Stomach (tissue), 8 donors: ENCODE measurements at regions not wholly inside any gene's neighbourhood (a gene's known extent, or its start where the extent isn't known, plus 50 kb on each side); places are given as distances from the start of the nearest gene placed in this dataset.

Experiments
- DNase-seq, 2 donors: peaks; one replicate each; pipeline versions ENCODE4 v3.0.0 to v3.0.0-alpha.2; 2013 to 2019
- H3K27ac ChIP-seq, 5 donors: fragments of 200-600 bp in 4 of 5; sonication (generic) in 4 of 5; one replicate each; pipeline ENCODE4 v1.5.1; 2013 to 2019; ENCODE audit warnings: mild to moderate bottlenecking in 1 of 5, moderate library complexity in 1 of 5
- H3K27me3 ChIP-seq, 3 donors: fragments of 200-600 bp; sonication (generic); one replicate each; pipeline ENCODE4 v1.5.1; 2017 to 2019; ENCODE audit warnings: mixed run types in 1 of 3
- H3K36me3 ChIP-seq, 4 donors: fragments of 200-600 bp; sonication (generic); 1 replicate in 3 of 4; 2 replicates in 1 of 4; pipeline ENCODE4 v1.5.1; 2016 to 2019
- H3K4me1 ChIP-seq, 4 donors: fragments of 200-600 bp; sonication (generic); one replicate each; pipeline ENCODE4 v1.5.1; 2016 to 2019
- H3K4me3 ChIP-seq, 4 donors: fragments of 200-600 bp; sonication (generic) in 3 of 4; one replicate each; pipeline ENCODE4 v1.5.1; 2016 to 2019; ENCODE audit warnings: mild to moderate bottlenecking in 1 of 4
- H3K9me3 ChIP-seq, 4 donors: fragments of 200-600 bp; sonication (generic); one replicate each; pipeline ENCODE4 v1.5.1; 2016 to 2019
- EP300 ChIP-seq: sonication (generic); formaldehyde crosslinking; IDR thresholded peaks from one replicate; pipeline ENCODE4 v1.6.1; 2017; ENCODE audit warnings: antibody characterized with exemption
- POLR2A ChIP-seq, 4 donors: fragments of 450-650 bp; IDR thresholded peaks; one replicate each; pipeline ENCODE4 v1.6.1; 2016; ENCODE audit warnings: antibody characterized with exemption in 4 of 4, control low read depth in 2 of 4, mild to moderate bottlenecking in 1 of 4, moderate library complexity in 1 of 4
- POLR2AphosphoS5 ChIP-seq, 3 donors: sonication (generic); formaldehyde crosslinking; IDR thresholded peaks; one replicate each; pipeline ENCODE4 v1.6.1; 2016; ENCODE audit warnings: antibody characterized with exemption in 3 of 3
- WGBS, 5 donors: extraction: QIAGEN DNeasy Blood & Tissue Kit in 3 of 5; methylation state at CpG; one replicate each; pipeline versions ENCODE4 v1.1.5 to v1.1.7; 2013 to 2018; 5-methylcytosine and 5-hydroxymethylcytosine counted together
- intact Hi-C: fragments of 100-400 bp; cut with DNase I; formaldehyde crosslinking; loops from one replicate; pipeline ENCODE4 v1.15.1; 2023; ENCODE audit warnings: low total_unique reads
- TF ChIP-seq, protein P1 (sequence below), 7 experiments: fragments of 450-650 bp in 4 of 7; fragments of 200-600 bp in 3 of 7; sonication (generic) in 3 of 7; IDR thresholded peaks; one replicate each; pipeline ENCODE4 v1.5.1; 2016 to 2019; ENCODE audit warnings: antibody characterized with exemption in 7 of 7, control low read depth in 2 of 7, mild to moderate bottlenecking in 1 of 7
- donor health status: healthy with polysubstance abuse.
- donor health status: Bipolar disorder and iron deficiency.
- donor health status: healthy.

DNA sequence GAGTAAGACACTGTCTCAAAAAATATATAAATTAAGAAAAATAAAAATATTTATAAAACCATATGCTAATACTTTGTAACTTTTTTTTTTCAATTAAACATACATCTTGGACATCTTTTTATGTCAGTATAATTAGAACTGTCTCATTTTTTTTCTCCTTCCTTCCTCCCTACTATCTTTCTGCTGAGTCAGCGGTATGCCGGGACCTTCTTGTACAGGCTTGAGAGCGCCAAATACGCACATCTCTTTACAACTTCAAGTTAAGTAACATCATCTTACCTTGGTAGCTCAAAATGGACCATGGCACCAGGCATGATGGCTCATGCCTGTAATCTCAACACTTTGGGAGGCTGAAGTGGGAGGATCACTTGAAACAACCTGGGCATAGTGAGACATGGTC lies 153.4 kb downstream of the FAM161A start:
- no peak overlapping the region for H3K4me3 ChIP-seq
- no peaks in the 10 kb centered on the region for H3K36me3 ChIP-seq
- TF ChIP-seq POLR2A (IDR thresholded peaks at IDR 0.05): no peak
- no peak for TF ChIP-seq POLR2AphosphoS5 (IDR thresholded peaks at IDR 0.05)
- no peak for TF ChIP-seq EP300
- TF ChIP-seq, protein P1, sequence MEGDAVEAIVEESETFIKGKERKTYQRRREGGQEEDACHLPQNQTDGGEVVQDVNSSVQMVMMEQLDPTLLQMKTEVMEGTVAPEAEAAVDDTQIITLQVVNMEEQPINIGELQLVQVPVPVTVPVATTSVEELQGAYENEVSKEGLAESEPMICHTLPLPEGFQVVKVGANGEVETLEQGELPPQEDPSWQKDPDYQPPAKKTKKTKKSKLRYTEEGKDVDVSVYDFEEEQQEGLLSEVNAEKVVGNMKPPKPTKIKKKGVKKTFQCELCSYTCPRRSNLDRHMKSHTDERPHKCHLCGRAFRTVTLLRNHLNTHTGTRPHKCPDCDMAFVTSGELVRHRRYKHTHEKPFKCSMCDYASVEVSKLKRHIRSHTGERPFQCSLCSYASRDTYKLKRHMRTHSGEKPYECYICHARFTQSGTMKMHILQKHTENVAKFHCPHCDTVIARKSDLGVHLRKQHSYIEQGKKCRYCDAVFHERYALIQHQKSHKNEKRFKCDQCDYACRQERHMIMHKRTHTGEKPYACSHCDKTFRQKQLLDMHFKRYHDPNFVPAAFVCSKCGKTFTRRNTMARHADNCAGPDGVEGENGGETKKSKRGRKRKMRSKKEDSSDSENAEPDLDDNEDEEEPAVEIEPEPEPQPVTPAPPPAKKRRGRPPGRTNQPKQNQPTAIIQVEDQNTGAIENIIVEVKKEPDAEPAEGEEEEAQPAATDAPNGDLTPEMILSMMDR (IDR thresholded peaks at IDR 0.05): no peak
- intact Hi-C loops: no loop called here
- WGBS, 5 donors: 69 to 86% (median 80%) methylated on average over 4 of the region's 4 CpGs
- H3K27me3 ChIP-seq: no peaks in the 10 kb centered on the region
- peaks cover 0 to 1% (median under 1%) of the 10 kb centered on the region in 4 donors for H3K4me1 ChIP-seq
- no peak for DNase-seq
- no peaks in the 10 kb centered on the region for H3K9me3 ChIP-seq
- H3K27ac ChIP-seq: no peak overlapping the region

DNA sequence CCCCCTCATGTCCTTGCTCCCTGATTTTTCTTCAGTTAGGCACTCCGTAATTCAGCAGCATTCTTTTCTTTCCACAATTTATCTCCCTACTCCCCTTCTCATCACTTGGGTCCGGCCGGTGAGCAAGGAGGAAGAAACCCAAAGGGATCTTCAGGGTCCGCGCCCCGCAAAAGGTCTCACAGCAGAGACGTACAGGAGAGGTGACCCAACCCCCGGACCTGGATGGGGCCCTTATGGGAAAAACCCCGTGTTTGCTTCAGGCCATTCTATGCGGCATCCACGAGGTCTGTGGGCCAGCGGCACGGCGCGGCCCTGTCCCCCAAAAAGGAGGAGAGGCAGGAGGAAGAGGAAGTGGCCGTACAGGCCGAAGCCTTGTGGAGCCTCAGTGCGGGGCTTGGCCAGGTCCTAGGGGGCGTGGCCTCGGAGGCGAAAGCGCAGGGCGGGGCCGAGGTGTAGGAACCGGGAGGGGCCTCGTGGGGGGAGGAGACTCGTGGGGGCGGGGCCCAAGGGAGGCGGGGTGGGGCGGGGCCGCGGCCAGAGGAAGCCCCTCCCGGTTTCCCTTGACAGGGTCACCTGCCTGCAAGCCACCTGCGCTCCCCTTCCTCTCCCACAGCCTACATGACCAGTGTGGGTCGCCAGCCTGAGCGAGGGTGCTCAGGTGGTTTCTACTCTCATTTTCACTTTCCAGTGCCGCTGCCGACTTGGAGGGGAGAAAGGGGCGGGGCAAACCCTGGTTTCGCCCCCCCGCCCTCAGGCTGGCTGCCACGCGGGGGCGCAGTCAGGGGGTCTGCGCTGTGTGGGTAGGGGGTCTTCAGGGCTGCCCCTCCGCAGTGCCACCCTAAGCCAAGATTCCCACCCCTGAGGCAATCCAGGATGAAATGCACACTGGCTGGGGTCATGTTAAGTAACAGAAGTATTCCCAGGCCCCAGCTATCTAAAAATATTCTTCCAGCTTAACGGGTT lies 156.4 kb upstream of the XPO1 start:
- Histone ChIP-seq H3K4me3 (peak overlapping the region; percentile 73 to 89 (median 82)), H3K27ac (peak overlapping the region; percentile 79 to 89 (median 87)), H3K4me1 (peaks cover 8 to 15% (median 13%) of the 10 kb centered on the region in 4 donors), H3K36me3 (no peaks in the 10 kb centered on the region), H3K9me3 (no peaks in the 10 kb centered on the region), H3K27me3 (no peaks in the 10 kb centered on the region)
- WGBS, 5 donors: 4 to 9% (median 6%) methylated on average over 32 to 47 of the region's 47 CpGs
- peak; percentile 97 for DNase-seq
- intact Hi-C loops: no loop called here
- TF ChIP-seq POLR2A (IDR thresholded peaks at IDR 0.05) (peak in 1 of 4 donors; percentile 68), EP300 (no peak), POLR2AphosphoS5 (IDR thresholded peaks at IDR 0.05) (peak; percentile 48 to 92 (median 90))
- TF ChIP-seq, protein P1 (IDR thresholded peaks at IDR 0.05): peak in 2 of 7 experiments; percentile 28 to 58

DNA sequence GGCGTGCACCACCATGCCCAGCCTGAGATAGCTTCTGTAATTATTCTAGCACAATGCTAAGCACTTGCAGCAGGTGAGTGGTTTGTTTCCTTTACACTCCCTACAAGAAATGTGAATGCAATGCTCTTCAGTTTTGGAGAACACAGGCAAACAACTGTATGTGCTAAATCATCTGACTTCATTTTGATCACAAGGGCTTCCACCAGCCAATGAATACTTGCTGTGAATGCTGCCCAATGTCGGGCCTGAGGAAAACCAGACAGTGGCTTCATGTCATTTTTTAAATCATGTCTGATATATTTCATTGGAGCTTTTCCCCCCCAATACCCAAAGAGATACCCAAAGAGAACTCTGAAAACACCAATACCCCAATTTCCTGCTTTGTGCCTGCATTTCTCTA lies 155.6 kb upstream of the XPO1 start:
- intact Hi-C loops: no loop called here
- Histone ChIP-seq H3K4me1 (peaks cover 8 to 15% (median 13%) of the 10 kb centered on the region in 4 donors), H3K36me3 (no peaks in the 10 kb centered on the region), H3K4me3 (peak overlapping the region in 2 of 4 donors; percentile 73 to 89), H3K27me3 (no peaks in the 10 kb centered on the region), H3K9me3 (no peaks in the 10 kb centered on the region), H3K27ac (peak overlapping the region in 4 of 5 donors; percentile 85 to 89 (median 88))
- DNase-seq: peak in 1 of 2 donors; percentile 17
- 87 to 98% (median 95%) methylated on average over 2 of the region's 2 CpGs for WGBS, 5 donors
- TF ChIP-seq POLR2AphosphoS5 (IDR thresholded peaks at IDR 0.05): no peak
- no peak for TF ChIP-seq POLR2A (IDR thresholded peaks at IDR 0.05)
- TF ChIP-seq, protein P1 (IDR thresholded peaks at IDR 0.05): no peak
- TF ChIP-seq EP300: no peak

DNA sequence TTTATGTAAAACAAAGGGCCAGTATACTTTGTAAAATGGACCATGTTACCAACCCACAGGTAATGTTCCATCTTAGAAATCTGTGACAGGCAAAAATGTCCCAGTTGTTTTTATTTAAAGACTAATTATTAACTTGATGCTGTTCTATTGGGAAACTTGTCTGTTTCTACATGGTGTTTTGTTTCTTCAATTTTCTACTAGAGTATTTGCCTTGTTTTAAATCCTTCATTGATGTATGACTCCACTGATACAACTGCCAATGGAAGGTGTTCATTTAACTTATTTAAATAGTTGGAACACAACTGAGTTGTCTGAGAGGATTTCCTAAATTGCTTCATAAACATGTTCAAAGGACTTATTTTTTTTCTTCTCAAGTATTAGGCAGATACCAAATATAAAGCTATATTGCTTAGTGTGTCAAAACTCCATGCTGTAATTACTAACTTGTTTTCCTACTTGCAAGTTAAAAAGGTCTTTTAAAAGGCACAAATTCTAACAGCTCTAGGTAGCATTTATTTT lies 152.0 kb upstream of the XPO1 start:
- Histone ChIP-seq H3K27ac (no peak overlapping the region), H3K4me3 (no peak overlapping the region), H3K27me3 (no peaks in the 10 kb centered on the region), H3K36me3 (no peaks in the 10 kb centered on the region), H3K4me1 (peaks cover 8 to 11% (median 10%) of the 10 kb centered on the region in 4 donors), H3K9me3 (no peaks in the 10 kb centered on the region)
- intact Hi-C loops: no loop called here
- no peak for DNase-seq
- TF ChIP-seq EP300: no peak
- TF ChIP-seq POLR2A (IDR thresholded peaks at IDR 0.05): no peak
- TF ChIP-seq POLR2AphosphoS5 (IDR thresholded peaks at IDR 0.05): no peak
- TF ChIP-seq, protein P1 (IDR thresholded peaks at IDR 0.05): no peak
